ENCODE measurements at regions not wholly inside any gene's neighbourhood (a gene's known extent, or its start where the extent isn't known, plus 50 kb on each side); places are given as distances from the start of the nearest gene placed in this dataset.

DNA sequence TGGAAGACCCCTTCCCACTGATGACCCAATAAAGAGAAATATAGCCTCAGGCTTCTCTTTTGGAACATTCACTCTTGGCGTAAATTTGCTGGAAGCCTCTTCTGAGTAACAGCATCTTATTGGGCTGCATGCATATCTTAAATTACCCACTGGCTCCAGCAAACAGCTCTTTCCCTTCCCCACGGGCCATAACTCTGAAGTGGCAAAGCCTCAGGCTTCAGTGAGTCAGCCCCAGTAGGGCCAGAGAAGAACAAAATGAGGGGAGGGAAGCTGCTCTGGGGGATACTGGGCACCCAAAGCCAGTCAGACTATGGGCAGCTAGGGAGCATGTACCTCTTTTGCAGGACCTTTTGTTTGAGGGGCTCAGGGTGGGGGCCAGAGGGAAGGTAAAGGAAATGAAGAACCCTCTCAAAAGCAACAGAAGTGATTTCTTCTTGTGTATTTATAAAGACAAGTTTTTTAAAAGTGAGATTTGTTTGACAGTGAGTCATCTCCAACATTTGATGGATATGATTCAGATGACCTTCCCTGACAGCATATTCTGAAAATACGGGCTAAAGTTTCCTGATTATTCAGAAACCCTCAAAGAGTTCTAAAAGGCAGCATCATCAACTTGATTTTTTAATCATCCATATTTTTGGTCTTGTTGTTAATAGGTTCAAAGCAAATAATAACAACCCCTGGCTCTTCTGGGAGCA, 203.4 kb downstream of the KIF18A start:
- no peak overlapping the region for H2BK20ac ChIP-seq (ENCODE audit: low read length)
- H3K79me1 ChIP-seq (ENCODE audit: low read depth, low read length) = no peaks in the 10 kb centered on the region
- no peak for TF ChIP-seq TCF12 (IDR thresholded peaks at IDR 0.05; ENCODE audit: low read depth, low read length)
- no peak for TF ChIP-seq CREB1 (IDR thresholded peaks at IDR 0.05)
- TF ChIP-seq EGR1 (IDR thresholded peaks at IDR 0.05; ENCODE audit: borderline replicate concordance, low read depth, low read length) = no peak
- TF ChIP-seq NRF1 (IDR thresholded peaks at IDR 0.05; ENCODE audit: low read depth, low read length) = no peak
- no peak for TF ChIP-seq YY1 (IDR thresholded peaks at IDR 0.05; ENCODE audit: low read depth, low read length)
- TF ChIP-seq JUND (IDR thresholded peaks at IDR 0.05; ENCODE audit: low read length) = no peak
- no peak for TF ChIP-seq POU5F1 (IDR thresholded peaks at IDR 0.05; ENCODE audit: low read depth, low read length)
- no peak for TF ChIP-seq RAD21 (IDR thresholded peaks at IDR 0.05 in 1 of 2, conservative IDR thresholded peaks at IDR 0.05 in 1 of 2; ENCODE audit: low read depth in 2 of 2, low read length in 2 of 2)
- no peak for TF ChIP-seq SRF (IDR thresholded peaks at IDR 0.05; ENCODE audit: low read depth, low read length)
- ChIA-PET CTCF (ENCODE audit: partially characterized antibody) (no interaction called here), POLR2A (ENCODE audit: partially characterized antibody) (no interaction called here)
- no peak overlapping the region for H2BK120ac ChIP-seq (replicated peaks; ENCODE audit: low read depth, low read length)
- no peak for DNase-seq (ENCODE audit: low read depth in 1 of 2, low spot score in 2 of 2)
- no peak overlapping the region for H3K4me2 ChIP-seq (ENCODE audit: insufficient read depth in 1 of 2, low read depth in 2 of 2, low read length in 2 of 2)
- H4K5ac ChIP-seq (ENCODE audit: insufficient read length, low read depth, low read length) = no peak overlapping the region
- FAIRE-seq = no peak
- H3K27ac ChIP-seq (ENCODE audit: low read depth, low read length) = no peak overlapping the region
- no peak overlapping the region for H2AFZ ChIP-seq (ENCODE audit: low read length)
- H2AK5ac ChIP-seq (ENCODE audit: low read depth, low read length) = no peak overlapping the region
- no peak overlapping the region for H3K4ac ChIP-seq (replicated peaks; ENCODE audit: insufficient read length, low read depth, low read length)
- no peaks in the 10 kb centered on the region; a peak in 2 of 8 replicates for H3K36me3 ChIP-seq (ENCODE audit: control insufficient read depth in 2 of 4, insufficient read depth in 4 of 4, low read length in 3 of 4)
- no peak overlapping the region for H3K9ac ChIP-seq (replicated peaks in 1 of 4; ENCODE audit: extremely low read depth in 1 of 4, low read depth in 3 of 4, low read length in 3 of 4)
- no peak overlapping the region for H3K23ac ChIP-seq (ENCODE audit: insufficient read length)
- H3K18ac ChIP-seq (ENCODE audit: extremely low read depth, low read length) = no peak overlapping the region
- H3K79me2 ChIP-seq (ENCODE audit: control insufficient read depth in 1 of 2, insufficient read depth in 2 of 2, low read length in 2 of 2) = no peaks in the 10 kb centered on the region
- H4K91ac ChIP-seq (replicated peaks; ENCODE audit: insufficient read length, low read length) = no peak overlapping the region
- no peaks in the 10 kb centered on the region for H3K9me3 ChIP-seq (ENCODE audit: insufficient read depth in 2 of 2, low read depth in 1 of 2, low read length in 1 of 2)
- no peak overlapping the region for H3K4me3 ChIP-seq (ENCODE audit: extremely low read depth in 1 of 4, insufficient read depth in 2 of 4, low read depth in 3 of 4, low read length in 4 of 4)
- 88% methylated on average over 3 of the region's 3 CpGs; no CpG with 5 or more reads in 1 of the 2 experiments for WGBS, 2 experiments (ENCODE audit: extremely low coverage in 1 of 2, insufficient coverage in 1 of 2, insufficient read length in 1 of 2, insufficient replicate concordance in 2 of 2, low coverage in 1 of 2, low lambda C conversion rate in 2 of 2, missing lambda C conversion rate in 1 of 2)
- no peaks in the 10 kb centered on the region for H3K4me1 ChIP-seq (replicated peaks in 1 of 4; ENCODE audit: control insufficient read depth in 3 of 4, insufficient read depth in 4 of 4, low read length in 3 of 4)
- no peak overlapping the region for H4K8ac ChIP-seq (ENCODE audit: extremely low read depth, insufficient read depth, low read length)
- no peaks in the 10 kb centered on the region for H4K20me1 ChIP-seq (replicated peaks in 1 of 2; ENCODE audit: control insufficient read depth in 1 of 2, insufficient read depth in 2 of 2, low read length in 2 of 2)
- no peak overlapping the region for H3K56ac ChIP-seq (replicated peaks; ENCODE audit: insufficient read length, low read depth, low read length)
- no peaks in the 10 kb centered on the region; a peak in 1 of 7 replicates for H3K27me3 ChIP-seq (replicated peaks in 1 of 4; ENCODE audit: control insufficient read depth in 3 of 4, extremely low read depth in 1 of 4, insufficient read depth in 3 of 4, low read length in 3 of 4)
- no peak overlapping the region for H2BK5ac ChIP-seq (ENCODE audit: low read depth, low read length)
- H2BK15ac ChIP-seq (ENCODE audit: low read length) = no peak overlapping the region
- no peaks in the 10 kb centered on the region for H3K23me2 ChIP-seq (ENCODE audit: low read depth, low read length)
- H3K14ac ChIP-seq (ENCODE audit: insufficient read length) = no peak overlapping the region
- no peak overlapping the region for H2BK12ac ChIP-seq (ENCODE audit: low read depth, low read length)
